ENCODE measurements at regions not wholly inside any gene's neighbourhood (a gene's known extent, or its start where the extent isn't known, plus 50 kb on each side); places are given as distances from the start of the nearest gene placed in this dataset.
"Not testable (repeated sequence)": the region's sequence is repeated elsewhere in the genome, so short reads cannot be mapped to it uniquely, and the experiment has no call there.

GRCh38 chr2:225244933-225245332 is 154.6 kb upstream of the NYAP2 start:
- DNase-seq (ENCODE audit: low read depth): no peak

GRCh38 chr2:225236769-225237323 is 162.7 kb upstream of the NYAP2 start:
- no peak for DNase-seq (ENCODE audit: low read depth)

GRCh38 chr2:225233234-225233633 is 166.3 kb upstream of the NYAP2 start:
- no peak for DNase-seq (ENCODE audit: low read depth)

GRCh38 chr2:225231900-225232299 is 167.6 kb upstream of the NYAP2 start:
- DNase-seq (ENCODE audit: low read depth): no peak

GRCh38 chr2:225229346-225229745 is 170.2 kb upstream of the NYAP2 start:
- not testable (repeated sequence) for DNase-seq (ENCODE audit: low read depth)

GRCh38 chr2:225226441-225226840 is 173.1 kb upstream of the NYAP2 start:
- no peak for DNase-seq (ENCODE audit: low read depth)

- no peak for DNase-seq (ENCODE audit: low read depth)
Observed at GRCh38 chr2:225223301-225223700, 176.2 kb upstream of the NYAP2 start.

GRCh38 chr2:225207471-225207870 is 165.2 kb upstream of the DOCK10 start:
- no peak for DNase-seq (ENCODE audit: low read depth)

- DNase-seq (ENCODE audit: low read depth): no peak
Observed at GRCh38 chr2:225207043-225207442, 164.8 kb upstream of the DOCK10 start.

- DNase-seq (ENCODE audit: low read depth): no peak
Observed at GRCh38 chr2:225196579-225196978, 154.3 kb upstream of the DOCK10 start.

- no peak for DNase-seq (ENCODE audit: low read depth)
Observed at GRCh38 chr2:225192869-225193268, 150.6 kb upstream of the DOCK10 start.

GRCh38 chr2:225190987-225191386 is 148.7 kb upstream of the DOCK10 start:
- DNase-seq (ENCODE audit: low read depth): no peak

- DNase-seq (ENCODE audit: low read depth): no peak
Observed at GRCh38 chr2:225184948-225185347, 142.7 kb upstream of the DOCK10 start.

- no peak for DNase-seq (ENCODE audit: low read depth)
Observed at GRCh38 chr2:225182126-225182525, 139.9 kb upstream of the DOCK10 start.

GRCh38 chr2:225177098-225177497 is 134.8 kb upstream of the DOCK10 start:
- no peak for DNase-seq (ENCODE audit: low read depth)

GRCh38 chr2:225173909-225174308 is 131.6 kb upstream of the DOCK10 start:
- no peak for DNase-seq (ENCODE audit: low read depth)

- no peak for DNase-seq (ENCODE audit: low read depth)
Observed at GRCh38 chr2:225171350-225171749, 129.1 kb upstream of the DOCK10 start.

- no peak for DNase-seq (ENCODE audit: low read depth)
Observed at GRCh38 chr2:225170162-225170561, 127.9 kb upstream of the DOCK10 start.

GRCh38 chr2:225169396-225169795 is 127.1 kb upstream of the DOCK10 start:
- DNase-seq (ENCODE audit: low read depth): no peak

- no peak for DNase-seq (ENCODE audit: low read depth)
Observed at GRCh38 chr2:225165052-225165451, 122.8 kb upstream of the DOCK10 start.

- DNase-seq (ENCODE audit: low read depth): no peak
Observed at GRCh38 chr2:225164401-225165050, 122.3 kb upstream of the DOCK10 start.

GRCh38 chr2:225158360-225158759 is 116.1 kb upstream of the DOCK10 start:
- no peak for DNase-seq (ENCODE audit: low read depth)

- no peak for DNase-seq (ENCODE audit: low read depth)
Observed at GRCh38 chr2:225156853-225157451, 114.7 kb upstream of the DOCK10 start.

Data from forelimb muscle (tissue), 1 donor.